CD14-positive monocyte (primary cell): ENCODE measurements at regions not wholly inside any gene's neighbourhood (a gene's known extent, or its start where the extent isn't known, plus 50 kb on each side); places are given as distances from the start of the nearest gene placed in this dataset.

Source experiments
- DNase-seq, 3 donors: peaks; one replicate each; pipeline ENCODE4 v3.0.0-alpha.2; 2011 to 2022
- H2AFZ ChIP-seq: 2 replicates; pipeline ENCODE4 v1.6.0; 2012; ENCODE audit warnings: mild to moderate bottlenecking, low read depth, low read length, inconsistent platforms; ENCODE audit not compliant: insufficient read depth, poor library complexity, severe bottlenecking
- H3K27ac ChIP-seq, 2 donors: 1 replicate in 1 of 2; 2 replicates in 1 of 2; pipeline ENCODE4 v1.5.1; 2012 to 2013; ENCODE audit warnings: low read length in 2 of 2, control low read depth in 1 of 2, inconsistent platforms in 1 of 2, low read depth in 1 of 2, mild to moderate bottlenecking in 1 of 2
- H3K27me3 ChIP-seq, 2 donors: one replicate each; pipeline versions ENCODE4 v1.6.0 to v1.6.1; 2011 to 2013; ENCODE audit warnings: low read length in 2 of 2; ENCODE audit not compliant: control insufficient read depth in 2 of 2, insufficient read depth in 2 of 2
- H3K36me3 ChIP-seq, 2 donors: replicated peaks in 1 of 2; 1 replicate in 1 of 2; 2 replicates in 1 of 2; pipeline versions ENCODE4 v1.5.1 to v1.6.1; 2012 to 2013; ENCODE audit warnings: low read length in 2 of 2, control low read depth in 1 of 2, inconsistent platforms in 1 of 2, mild to moderate bottlenecking in 1 of 2; ENCODE audit not compliant: insufficient read depth in 2 of 2, control insufficient read depth in 1 of 2
- H3K4me1 ChIP-seq, 2 donors: 1 replicate in 1 of 2; 2 replicates in 1 of 2; pipeline versions ENCODE4 v1.5.1 to v1.6.1; 2012 to 2013; ENCODE audit warnings: low read length in 2 of 2, control low read depth in 1 of 2, inconsistent platforms in 1 of 2, mild to moderate bottlenecking in 1 of 2, moderate library complexity in 1 of 2; ENCODE audit not compliant: insufficient read depth in 2 of 2, control insufficient read depth in 1 of 2
- H3K4me2 ChIP-seq: replicated peaks from 2 replicates; pipeline ENCODE3; 2012; ENCODE audit warnings: low read length, moderate library complexity, mild to moderate bottlenecking; ENCODE audit not compliant: poor library complexity, severe bottlenecking; ENCODE audit errors: extremely low read depth
- H3K4me3 ChIP-seq, 3 experiments: fragments of 200-600 bp in 1 of 3; sonication (generic) in 1 of 3; replicated peaks in 1 of 3; 1 replicate in 2 of 3; 2 replicates in 1 of 3; pipeline ENCODE4 v1.5.1; 2011 to 2013; ENCODE audit warnings: low read length in 3 of 3, mild to moderate bottlenecking in 3 of 3, control low read depth in 2 of 3, low read depth in 2 of 3, inconsistent platforms in 1 of 3, moderate library complexity in 1 of 3
- H3K79me2 ChIP-seq: 2 replicates; pipeline ENCODE4 v1.6.0; 2012; ENCODE audit warnings: mild to moderate bottlenecking, control low read depth, inconsistent platforms, low read length, moderate library complexity; ENCODE audit not compliant: insufficient read depth
- H3K9ac ChIP-seq: 2 replicates; pipeline ENCODE4 v1.6.0; 2017; ENCODE audit warnings: low read length, mild to moderate bottlenecking; ENCODE audit not compliant: insufficient read depth, poor library complexity, severe bottlenecking
- H3K9me3 ChIP-seq, 2 donors: replicated peaks in 1 of 2; 1 replicate in 1 of 2; 2 replicates in 1 of 2; pipeline versions ENCODE4 v1.5.1 to v1.6.1; 2012 to 2013; ENCODE audit warnings: low read length in 2 of 2, control low read depth in 1 of 2; ENCODE audit not compliant: control insufficient read depth in 1 of 2, insufficient read depth in 1 of 2
- H4K20me1 ChIP-seq: 2 replicates; pipeline ENCODE4 v1.6.0; 2012; ENCODE audit warnings: mild to moderate bottlenecking, low read length, control low read depth, moderate library complexity; ENCODE audit not compliant: insufficient read depth
- H3K27ac Mint-ChIP-seq, 7 donors: one replicate each; pipeline ENCODE4 v1.8.0; 2020; ENCODE audit warnings: mild to moderate bottlenecking in 7 of 7, mixed read lengths in 7 of 7, moderate library complexity in 6 of 7, inconsistent platforms in 2 of 7
- H3K27me3 Mint-ChIP-seq, 3 donors: one replicate each; pipeline ENCODE4 v1.8.0; 2021 to 2022; ENCODE audit warnings: low read depth in 3 of 3, mild to moderate bottlenecking in 3 of 3, mixed read lengths in 3 of 3, moderate library complexity in 3 of 3, inconsistent platforms in 1 of 3
- H3K36me3 Mint-ChIP-seq, 2 donors: one replicate each; pipeline ENCODE4 v1.8.0; 2020; ENCODE audit warnings: mixed read lengths in 2 of 2, inconsistent platforms in 1 of 2, mild to moderate bottlenecking in 1 of 2
- H3K4me1 Mint-ChIP-seq: one replicate; pipeline ENCODE4 v1.8.0; 2020; ENCODE audit warnings: mild to moderate bottlenecking, mixed read lengths
- H3K4me3 Mint-ChIP-seq, 2 donors: one replicate each; pipeline ENCODE4 v1.8.0; 2020; ENCODE audit warnings: mild to moderate bottlenecking in 2 of 2, mixed read lengths in 2 of 2, moderate library complexity in 1 of 2
- H3K9me3 Mint-ChIP-seq, 7 donors: one replicate each; pipeline ENCODE4 v1.8.0; 2020 to 2022; ENCODE audit warnings: mixed read lengths in 7 of 7, mild to moderate bottlenecking in 6 of 7, moderate library complexity in 6 of 7, inconsistent platforms in 2 of 7
- WGBS: methylation state at CpG from one replicate; pipeline ENCODE4 v1.1.5; 2013; ENCODE audit warnings: missing lambda C conversion rate; ENCODE audit not compliant: insufficient coverage; 5-methylcytosine and 5-hydroxymethylcytosine counted together
- intact Hi-C, 2 donors: fragments of 100-400 bp; cut with micrococcal nuclease; formaldehyde crosslinking; loops; one replicate each; pipeline versions ENCODE4 v1.15.0 to v1.15.1; 2023
- TF ChIP-seq, protein P1 (sequence below): fragments of 200-600 bp; IDR thresholded peaks from one replicate; pipeline ENCODE4 v1.8.0; 2022; ENCODE audit warnings: antibody characterized with exemption, mild to moderate bottlenecking

GRCh38 chr1:191498825-191499224 is 659.4 kb upstream of the RGS18 start:
- H3K4me3 ChIP-seq, result no peak overlapping the region
- no peaks in the 10 kb centered on the region for H3K9me3 ChIP-seq
- H3K4me1 Mint-ChIP-seq, result no peaks in the 10 kb centered on the region
- no peaks in the 10 kb centered on the region for H3K36me3 Mint-ChIP-seq
- no peaks in the 10 kb centered on the region for H3K36me3 ChIP-seq
- no peaks in the 10 kb centered on the region for H4K20me1 ChIP-seq
- DNase-seq, result no peak
- H3K27me3 ChIP-seq, result no peaks in the 10 kb centered on the region
- no peak overlapping the region for H2AFZ ChIP-seq
- peaks cover 0 to 2% (median 1%) of the 10 kb centered on the region in 3 donors for H3K27me3 Mint-ChIP-seq
- H3K27ac ChIP-seq, result no peak overlapping the region
- WGBS, result 71% methylated on average over 1 of the region's 3 CpGs
- H3K9ac ChIP-seq, result no peak overlapping the region
- H3K79me2 ChIP-seq, result no peaks in the 10 kb centered on the region
- peaks cover 0 to 5% (median 2%) of the 10 kb centered on the region in 7 donors for H3K9me3 Mint-ChIP-seq
- TF ChIP-seq, protein P1, sequence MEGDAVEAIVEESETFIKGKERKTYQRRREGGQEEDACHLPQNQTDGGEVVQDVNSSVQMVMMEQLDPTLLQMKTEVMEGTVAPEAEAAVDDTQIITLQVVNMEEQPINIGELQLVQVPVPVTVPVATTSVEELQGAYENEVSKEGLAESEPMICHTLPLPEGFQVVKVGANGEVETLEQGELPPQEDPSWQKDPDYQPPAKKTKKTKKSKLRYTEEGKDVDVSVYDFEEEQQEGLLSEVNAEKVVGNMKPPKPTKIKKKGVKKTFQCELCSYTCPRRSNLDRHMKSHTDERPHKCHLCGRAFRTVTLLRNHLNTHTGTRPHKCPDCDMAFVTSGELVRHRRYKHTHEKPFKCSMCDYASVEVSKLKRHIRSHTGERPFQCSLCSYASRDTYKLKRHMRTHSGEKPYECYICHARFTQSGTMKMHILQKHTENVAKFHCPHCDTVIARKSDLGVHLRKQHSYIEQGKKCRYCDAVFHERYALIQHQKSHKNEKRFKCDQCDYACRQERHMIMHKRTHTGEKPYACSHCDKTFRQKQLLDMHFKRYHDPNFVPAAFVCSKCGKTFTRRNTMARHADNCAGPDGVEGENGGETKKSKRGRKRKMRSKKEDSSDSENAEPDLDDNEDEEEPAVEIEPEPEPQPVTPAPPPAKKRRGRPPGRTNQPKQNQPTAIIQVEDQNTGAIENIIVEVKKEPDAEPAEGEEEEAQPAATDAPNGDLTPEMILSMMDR, result no peak
- no peak overlapping the region for H3K27ac Mint-ChIP-seq
- H3K4me3 Mint-ChIP-seq, result no peak overlapping the region
- intact Hi-C loops, result no loop called here
- no peaks in the 10 kb centered on the region for H3K4me1 ChIP-seq
- no peak overlapping the region for H3K4me2 ChIP-seq

- no peaks in the 10 kb centered on the region for H3K27me3 ChIP-seq
- H3K9ac ChIP-seq, result no peak overlapping the region
- H3K36me3 ChIP-seq, result no peaks in the 10 kb centered on the region
- H3K27me3 Mint-ChIP-seq, result peaks cover 0 to 3% (median 0%) of the 10 kb centered on the region in 3 donors
- H3K4me1 Mint-ChIP-seq, result no peaks in the 10 kb centered on the region
- no peak overlapping the region for H3K4me2 ChIP-seq
- no peak overlapping the region for H3K27ac Mint-ChIP-seq
- H3K9me3 ChIP-seq, result no peaks in the 10 kb centered on the region
- intact Hi-C loops, result no loop called here
- no peaks in the 10 kb centered on the region for H3K4me1 ChIP-seq
- H2AFZ ChIP-seq, result no peak overlapping the region
- no peak for DNase-seq
- no peak overlapping the region for H3K4me3 Mint-ChIP-seq
- H3K27ac ChIP-seq, result no peak overlapping the region
- H4K20me1 ChIP-seq, result no peaks in the 10 kb centered on the region
- TF ChIP-seq, protein P1, result no peak
- no peaks in the 10 kb centered on the region for H3K36me3 Mint-ChIP-seq
- peaks cover 0 to 5% (median 3%) of the 10 kb centered on the region in 7 donors for H3K9me3 Mint-ChIP-seq
- no peaks in the 10 kb centered on the region for H3K79me2 ChIP-seq
- no peak overlapping the region for H3K4me3 ChIP-seq
Observed at GRCh38 chr1:191504999-191505398, 653.3 kb upstream of the RGS18 start.
